Mammary epithelial cell (primary cell): ENCODE measurements at regions not wholly inside any gene's neighbourhood (a gene's known extent, or its start where the extent isn't known, plus 50 kb on each side); places are given as distances from the start of the nearest gene placed in this dataset.
"Not testable (repeated sequence)": the region's sequence is repeated elsewhere in the genome, so short reads cannot be mapped to it uniquely, and the experiment has no call there.

ENCODE experiments used
- CTCF ChIP-seq, 2 donors: IDR thresholded peaks in 1 of 2; conservative IDR thresholded peaks in 1 of 2; 2 replicates each; pipeline ENCODE4 v1.5.1; 2011 to 2012; ENCODE audit warnings: inconsistent platforms in 2 of 2, low read length in 2 of 2, mild to moderate bottlenecking in 2 of 2, control low read depth in 1 of 2, low read depth in 1 of 2; ENCODE audit not compliant: insufficient read depth in 1 of 2; ENCODE audit errors: extremely low read depth in 1 of 2
- EZH2 ChIP-seq: IDR thresholded peaks from 2 replicates; pipeline ENCODE4 v1.6.1; 2012; ENCODE audit warnings: low read length, inconsistent platforms, borderline replicate concordance

GRCh38 chr12:105446460-105446859 is 116.0 kb downstream of the C12orf75 start:
- not testable (repeated sequence) for TF ChIP-seq CTCF (conservative IDR thresholded peaks at IDR 0.05 in 1 of 2, IDR thresholded peaks at IDR 0.05 in 1 of 2; ENCODE audit: extremely low read depth in 1 of 2, insufficient read depth in 1 of 2, low read depth in 1 of 2, low read length in 2 of 2); EZH2
